Suprapubic skin (tissue), 4 donors: ENCODE measurements at regions not wholly inside any gene's neighbourhood (a gene's known extent, or its start where the extent isn't known, plus 50 kb on each side); places are given as distances from the start of the nearest gene placed in this dataset.

ENCODE experiments used
- DNase-seq, 2 donors: peaks; one replicate each; pipeline ENCODE4 v3.0.0-alpha.2; 2019; ENCODE audit warnings: low spot score in 2 of 2
- H3K27ac ChIP-seq: fragments of 200-600 bp; sonication (generic); one replicate; pipeline ENCODE4 v1.5.1; 2019
- H3K27me3 ChIP-seq: fragments of 200-600 bp; sonication (generic); one replicate; pipeline ENCODE4 v1.5.1; 2019
- H3K36me3 ChIP-seq: fragments of 200-600 bp; sonication (generic); one replicate; pipeline ENCODE4 v1.5.1; 2019
- H3K4me1 ChIP-seq: fragments of 200-600 bp; sonication (generic); one replicate; pipeline ENCODE4 v1.5.1; 2019
- H3K4me3 ChIP-seq: fragments of 200-600 bp; sonication (generic); one replicate; pipeline ENCODE4 v1.5.1; 2019; ENCODE audit warnings: mild to moderate bottlenecking
- H3K9me3 ChIP-seq: fragments of 200-600 bp; sonication (generic); one replicate; pipeline ENCODE4 v1.5.1; 2019
- EP300 ChIP-seq: sonication (generic); formaldehyde crosslinking; IDR thresholded peaks from one replicate; pipeline ENCODE4 v1.6.1; 2017; ENCODE audit warnings: antibody characterized with exemption
- POLR2A ChIP-seq, 2 donors: fragments of 450-650 bp; IDR thresholded peaks; one replicate each; pipeline ENCODE4 v1.6.1; 2017; ENCODE audit warnings: antibody characterized with exemption in 2 of 2, mild to moderate bottlenecking in 2 of 2, moderate library complexity in 2 of 2
- POLR2AphosphoS5 ChIP-seq, 3 donors: sonication (generic); formaldehyde crosslinking; IDR thresholded peaks; one replicate each; pipeline ENCODE4 v1.6.1; 2017; ENCODE audit warnings: antibody characterized with exemption in 3 of 3
- WGBS: methylation state at CpG from one replicate; pipeline ENCODE4 v1.1.5; 2018; 5-methylcytosine and 5-hydroxymethylcytosine counted together
- TF ChIP-seq, protein P1 (sequence below), 2 donors: fragments of 200-600 bp in 1 of 2; fragments of 450-650 bp in 1 of 2; sonication (generic) in 1 of 2; IDR thresholded peaks; one replicate each; pipeline ENCODE4 v1.5.1; 2016 to 2019; ENCODE audit warnings: antibody characterized with exemption in 2 of 2, mild to moderate bottlenecking in 1 of 2, moderate library complexity in 1 of 2

GRCh38 chr22:48331266-48331665, 1496.4 kb downstream of the BRD1 start:
- peaks cover 3% of the 10 kb centered on the region for H3K27me3 ChIP-seq
- no peak overlapping the region for H3K27ac ChIP-seq
- TF ChIP-seq POLR2A (IDR thresholded peaks at IDR 0.05), result no peak
- TF ChIP-seq, protein P1, sequence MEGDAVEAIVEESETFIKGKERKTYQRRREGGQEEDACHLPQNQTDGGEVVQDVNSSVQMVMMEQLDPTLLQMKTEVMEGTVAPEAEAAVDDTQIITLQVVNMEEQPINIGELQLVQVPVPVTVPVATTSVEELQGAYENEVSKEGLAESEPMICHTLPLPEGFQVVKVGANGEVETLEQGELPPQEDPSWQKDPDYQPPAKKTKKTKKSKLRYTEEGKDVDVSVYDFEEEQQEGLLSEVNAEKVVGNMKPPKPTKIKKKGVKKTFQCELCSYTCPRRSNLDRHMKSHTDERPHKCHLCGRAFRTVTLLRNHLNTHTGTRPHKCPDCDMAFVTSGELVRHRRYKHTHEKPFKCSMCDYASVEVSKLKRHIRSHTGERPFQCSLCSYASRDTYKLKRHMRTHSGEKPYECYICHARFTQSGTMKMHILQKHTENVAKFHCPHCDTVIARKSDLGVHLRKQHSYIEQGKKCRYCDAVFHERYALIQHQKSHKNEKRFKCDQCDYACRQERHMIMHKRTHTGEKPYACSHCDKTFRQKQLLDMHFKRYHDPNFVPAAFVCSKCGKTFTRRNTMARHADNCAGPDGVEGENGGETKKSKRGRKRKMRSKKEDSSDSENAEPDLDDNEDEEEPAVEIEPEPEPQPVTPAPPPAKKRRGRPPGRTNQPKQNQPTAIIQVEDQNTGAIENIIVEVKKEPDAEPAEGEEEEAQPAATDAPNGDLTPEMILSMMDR (IDR thresholded peaks at IDR 0.05), result no peak
- TF ChIP-seq POLR2AphosphoS5 (IDR thresholded peaks at IDR 0.05), result no peak
- no peak for TF ChIP-seq EP300
- H3K4me1 ChIP-seq, result no peaks in the 10 kb centered on the region
- peak in 1 of 2 donors; percentile 24 for DNase-seq
- WGBS, result 73% methylated on average over 7 of the region's 9 CpGs
- no peak overlapping the region for H3K4me3 ChIP-seq
- H3K36me3 ChIP-seq, result no peaks in the 10 kb centered on the region
- peaks cover 16% of the 10 kb centered on the region for H3K9me3 ChIP-seq

- H3K4me1 ChIP-seq, result no peaks in the 10 kb centered on the region
- H3K27ac ChIP-seq, result no peak overlapping the region
- peak in 1 of 2 donors; percentile 20 for DNase-seq
- TF ChIP-seq POLR2A (IDR thresholded peaks at IDR 0.05), result no peak
- TF ChIP-seq POLR2AphosphoS5 (IDR thresholded peaks at IDR 0.05), result no peak
- no peak for TF ChIP-seq EP300
- TF ChIP-seq, protein P1 (IDR thresholded peaks at IDR 0.05), result no peak
- WGBS, result 89% methylated on average over 11 of the region's 11 CpGs
- no peaks in the 10 kb centered on the region for H3K27me3 ChIP-seq
- no peaks in the 10 kb centered on the region for H3K36me3 ChIP-seq
- H3K4me3 ChIP-seq, result no peak overlapping the region
- peaks cover 16% of the 10 kb centered on the region for H3K9me3 ChIP-seq
Measured at GRCh38 chr22:48327721-48328120, 1500.0 kb downstream of the BRD1 start.

GRCh38 chr22:48323746-48324145, 1503.9 kb downstream of the BRD1 start:
- no peak for DNase-seq
- H3K4me3 ChIP-seq, result no peak overlapping the region
- no peaks in the 10 kb centered on the region for H3K36me3 ChIP-seq
- peaks cover 4% of the 10 kb centered on the region for H3K9me3 ChIP-seq
- WGBS, result 93% methylated on average over 6 of the region's 7 CpGs
- H3K4me1 ChIP-seq, result no peaks in the 10 kb centered on the region
- H3K27me3 ChIP-seq, result peaks cover 11% of the 10 kb centered on the region
- TF ChIP-seq, protein P1 (IDR thresholded peaks at IDR 0.05), result no peak
- no peak for TF ChIP-seq POLR2A (IDR thresholded peaks at IDR 0.05)
- TF ChIP-seq EP300, result no peak
- no peak for TF ChIP-seq POLR2AphosphoS5 (IDR thresholded peaks at IDR 0.05)
- no peak overlapping the region for H3K27ac ChIP-seq

- Histone ChIP-seq H3K36me3 (no peaks in the 10 kb centered on the region), H3K4me1 (no peaks in the 10 kb centered on the region), H3K27ac (no peak overlapping the region), H3K27me3 (peaks cover 15% of the 10 kb centered on the region), H3K9me3 (no peaks in the 10 kb centered on the region), H3K4me3 (no peak overlapping the region)
- TF ChIP-seq, protein P1 (IDR thresholded peaks at IDR 0.05), result no peak
- TF ChIP-seq POLR2A (IDR thresholded peaks at IDR 0.05), result no peak
- TF ChIP-seq EP300, result no peak
- TF ChIP-seq POLR2AphosphoS5 (IDR thresholded peaks at IDR 0.05), result no peak
- no peak for DNase-seq
- 97% methylated on average over 2 of the region's 2 CpGs for WGBS
Measured at GRCh38 chr22:48322907-48323306, 1504.8 kb downstream of the BRD1 start.

GRCh38 chr22:48321986-48322545, 1505.6 kb downstream of the BRD1 start:
- no peak overlapping the region for H3K4me3 ChIP-seq
- H3K9me3 ChIP-seq, result no peaks in the 10 kb centered on the region
- H3K4me1 ChIP-seq, result no peaks in the 10 kb centered on the region
- WGBS, result 90% methylated on average over 8 of the region's 9 CpGs
- DNase-seq, result no peak
- TF ChIP-seq POLR2A (IDR thresholded peaks at IDR 0.05), result no peak
- no peak for TF ChIP-seq POLR2AphosphoS5 (IDR thresholded peaks at IDR 0.05)
- TF ChIP-seq, protein P1 (IDR thresholded peaks at IDR 0.05), result no peak
- TF ChIP-seq EP300, result no peak
- no peaks in the 10 kb centered on the region for H3K36me3 ChIP-seq
- H3K27ac ChIP-seq, result no peak overlapping the region
- H3K27me3 ChIP-seq, result peaks cover 15% of the 10 kb centered on the region
